GM15510 (cell line): ENCODE measurements at regions not wholly inside any gene's neighbourhood (a gene's known extent, or its start where the extent isn't known, plus 50 kb on each side); places are given as distances from the start of the nearest gene placed in this dataset.

Experiments used
- POLR2A ChIP-seq: IDR thresholded peaks from 3 replicates; pipeline ENCODE4 v1.6.1; 2011; ENCODE audit warnings: borderline replicate concordance; ENCODE audit not compliant: insufficient read length; ENCODE audit errors: extremely low read depth

GRCh38 chr5:91291628-91292569 is 91.2 kb downstream of the ARRDC3 start:
- no peak for TF ChIP-seq POLR2A

- TF ChIP-seq POLR2A, result no peak
Observed at GRCh38 chr5:91288118-91288916, 94.8 kb downstream of the ARRDC3 start.

GRCh38 chr5:91283899-91284298 is 99.2 kb downstream of the ARRDC3 start:
- TF ChIP-seq POLR2A, result no peak

- no peak for TF ChIP-seq POLR2A
Observed at GRCh38 chr5:91283326-91283725, 99.8 kb downstream of the ARRDC3 start.

GRCh38 chr5:91282210-91282609 is 100.9 kb downstream of the ARRDC3 start:
- TF ChIP-seq POLR2A, result no peak

GRCh38 chr5:91281401-91281800 is 101.7 kb downstream of the ARRDC3 start:
- TF ChIP-seq POLR2A, result no peak

GRCh38 chr5:91280362-91281269 is 102.5 kb downstream of the ARRDC3 start:
- peak; percentile 30 for TF ChIP-seq POLR2A

- no peak for TF ChIP-seq POLR2A
Observed at GRCh38 chr5:91277840-91278239, 105.3 kb downstream of the ARRDC3 start.

GRCh38 chr5:91277093-91277626 is 106.0 kb downstream of the ARRDC3 start:
- TF ChIP-seq POLR2A, result no peak

GRCh38 chr5:91272858-91273257 is 110.3 kb downstream of the ARRDC3 start:
- TF ChIP-seq POLR2A, result no peak

- TF ChIP-seq POLR2A, result no peak
Observed at GRCh38 chr5:91271999-91272398, 111.1 kb downstream of the ARRDC3 start.

- TF ChIP-seq POLR2A, result no peak
Observed at GRCh38 chr5:91269198-91269597, 113.9 kb downstream of the ARRDC3 start.

GRCh38 chr5:91266184-91266705 is 116.9 kb downstream of the ARRDC3 start:
- no peak for TF ChIP-seq POLR2A

GRCh38 chr5:91264311-91265051 is 118.6 kb downstream of the ARRDC3 start:
- TF ChIP-seq POLR2A, result no peak

- TF ChIP-seq POLR2A, result no peak
Observed at GRCh38 chr5:91263898-91264297, 119.2 kb downstream of the ARRDC3 start.
